Skeletal muscle tissue (tissue), 3 donors: ENCODE measurements at regions not wholly inside any gene's neighbourhood (a gene's known extent, or its start where the extent isn't known, plus 50 kb on each side); places are given as distances from the start of the nearest gene placed in this dataset.

Experiments
- H3K27ac ChIP-seq: one replicate; pipeline ENCODE4 v1.7.0; 2013; ENCODE audit warnings: mild to moderate bottlenecking, low read depth, low read length, inconsistent platforms
- H3K27me3 ChIP-seq, 3 donors: one replicate each; pipeline ENCODE4 v1.7.0; 2013; ENCODE audit warnings: low read length in 3 of 3; ENCODE audit not compliant: control insufficient read depth in 3 of 3, insufficient read depth in 3 of 3
- H3K36me3 ChIP-seq, 3 donors: one replicate each; pipeline ENCODE4 v1.7.0; 2013; ENCODE audit warnings: low read length in 3 of 3; ENCODE audit not compliant: control insufficient read depth in 3 of 3, insufficient read depth in 3 of 3
- H3K4me1 ChIP-seq, 3 donors: one replicate each; pipeline ENCODE4 v1.7.0; 2013; ENCODE audit warnings: low read length in 3 of 3, mild to moderate bottlenecking in 3 of 3; ENCODE audit not compliant: control insufficient read depth in 3 of 3, insufficient read depth in 3 of 3
- H3K4me3 ChIP-seq, 3 donors: one replicate each; pipeline ENCODE4 v1.7.0; 2013; ENCODE audit warnings: low read length in 3 of 3
- H3K9ac ChIP-seq, 3 donors: one replicate each; pipeline ENCODE4 v1.7.0; 2013; ENCODE audit warnings: low read length in 3 of 3, mild to moderate bottlenecking in 3 of 3, moderate library complexity in 2 of 3, low read depth in 1 of 3
- H3K9me3 ChIP-seq, 3 donors: one replicate each; pipeline ENCODE4 v1.7.0; 2013; ENCODE audit warnings: low read length in 3 of 3; ENCODE audit not compliant: control insufficient read depth in 3 of 3
- donor health status: Osteomylitis.

DNA sequence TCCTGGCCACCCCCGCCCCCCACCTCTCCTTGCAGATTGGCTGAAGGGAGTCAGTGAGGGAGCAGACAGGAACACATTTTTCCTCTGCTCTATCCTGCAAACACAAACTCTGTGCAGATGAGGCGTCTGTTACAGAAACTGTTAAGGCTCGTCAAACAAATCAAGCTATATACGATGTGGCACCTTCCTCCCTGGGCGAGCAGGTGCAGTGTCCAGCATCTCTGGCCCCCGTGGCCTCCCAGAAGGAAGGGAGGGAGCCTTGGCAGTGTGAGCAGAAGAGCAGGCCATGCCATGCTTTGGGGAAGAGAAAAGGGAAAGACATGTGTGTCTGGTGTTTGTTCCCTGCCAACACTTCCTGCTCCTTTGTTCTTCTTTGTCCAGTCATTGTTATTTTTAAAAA is 267.8 kb downstream of the UTP18 start:
- Histone ChIP-seq H3K4me3 (no peak overlapping the region), H3K27ac (no peak overlapping the region), H3K4me1 (no peaks in the 10 kb centered on the region), H3K27me3 (no peaks in the 10 kb centered on the region), H3K9me3 (peaks cover 0 to 4% (median 0%) of the 10 kb centered on the region in 3 donors), H3K9ac (no peak overlapping the region), H3K36me3 (no peaks in the 10 kb centered on the region)

DNA sequence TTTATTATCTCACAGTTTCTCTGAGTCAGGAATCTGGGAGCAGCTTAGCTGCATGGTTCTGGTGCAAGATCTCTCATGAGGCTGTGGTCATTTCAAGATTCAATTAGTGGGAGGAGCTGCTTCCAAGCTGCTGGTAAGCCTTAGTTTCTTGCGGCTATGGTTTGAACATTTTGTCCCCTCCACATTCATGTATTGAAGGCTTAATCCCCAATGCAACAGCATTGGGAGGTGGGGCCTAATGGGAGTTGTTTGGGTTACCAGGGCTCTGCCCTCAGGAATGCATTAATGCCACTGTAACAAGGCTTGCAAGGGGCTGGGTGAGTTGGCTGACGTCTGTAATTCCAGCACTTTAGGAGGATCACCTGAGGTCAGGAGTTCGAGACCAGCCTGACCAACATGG is 272.9 kb downstream of the UTP18 start:
- Histone ChIP-seq H3K9ac (no peak overlapping the region), H3K4me1 (no peaks in the 10 kb centered on the region), H3K9me3 (no peaks in the 10 kb centered on the region), H3K27ac (no peak overlapping the region), H3K36me3 (no peaks in the 10 kb centered on the region), H3K27me3 (no peaks in the 10 kb centered on the region), H3K4me3 (no peak overlapping the region)

DNA sequence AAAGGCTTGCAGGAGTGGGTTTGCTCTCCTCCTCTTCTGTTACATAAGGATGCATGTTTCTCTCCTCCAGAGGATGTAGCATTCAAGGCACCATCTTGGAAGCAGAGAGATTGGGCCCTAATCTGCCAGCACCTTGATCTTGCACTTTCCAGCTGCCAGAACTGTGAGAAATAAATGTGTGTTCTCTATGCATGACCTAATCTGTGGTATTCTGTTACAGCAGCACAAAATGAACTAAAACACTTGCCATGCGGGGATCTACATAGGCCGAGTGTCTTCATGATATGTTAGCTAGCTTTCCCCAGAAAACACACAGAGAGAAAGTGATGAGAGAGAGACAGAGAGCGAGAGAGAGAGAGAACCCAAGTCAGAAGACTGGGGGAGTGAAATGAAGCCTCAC is 273.5 kb downstream of the UTP18 start:
- Histone ChIP-seq H3K9ac (no peak overlapping the region), H3K27ac (no peak overlapping the region), H3K9me3 (no peaks in the 10 kb centered on the region), H3K4me1 (no peaks in the 10 kb centered on the region), H3K27me3 (no peaks in the 10 kb centered on the region), H3K4me3 (no peak overlapping the region), H3K36me3 (no peaks in the 10 kb centered on the region)

DNA sequence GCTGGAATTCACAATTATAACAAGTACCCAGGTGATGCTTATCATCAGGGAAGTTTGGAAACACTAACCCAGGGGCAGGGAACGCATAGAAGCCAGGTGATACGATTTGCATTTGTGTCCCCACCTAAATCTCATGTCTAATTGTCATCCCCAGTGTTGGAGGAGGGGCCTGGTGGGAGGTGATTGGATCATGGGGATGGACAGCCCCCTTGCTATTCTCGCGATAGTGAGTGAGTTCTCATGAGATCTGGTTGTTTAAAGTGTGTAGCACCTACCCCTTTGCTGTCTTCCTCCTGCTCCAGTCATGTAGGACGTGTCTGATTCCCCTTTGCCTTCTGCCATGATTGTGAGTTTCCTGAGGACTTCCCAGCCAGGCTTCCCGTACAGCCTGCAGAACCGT is 276.3 kb downstream of the UTP18 start:
- H3K36me3 ChIP-seq: no peaks in the 10 kb centered on the region
- no peaks in the 10 kb centered on the region for H3K9me3 ChIP-seq
- no peaks in the 10 kb centered on the region for H3K27me3 ChIP-seq
- no peak overlapping the region for H3K4me3 ChIP-seq
- no peak overlapping the region for H3K9ac ChIP-seq
- H3K27ac ChIP-seq: no peak overlapping the region
- H3K4me1 ChIP-seq: no peaks in the 10 kb centered on the region

DNA sequence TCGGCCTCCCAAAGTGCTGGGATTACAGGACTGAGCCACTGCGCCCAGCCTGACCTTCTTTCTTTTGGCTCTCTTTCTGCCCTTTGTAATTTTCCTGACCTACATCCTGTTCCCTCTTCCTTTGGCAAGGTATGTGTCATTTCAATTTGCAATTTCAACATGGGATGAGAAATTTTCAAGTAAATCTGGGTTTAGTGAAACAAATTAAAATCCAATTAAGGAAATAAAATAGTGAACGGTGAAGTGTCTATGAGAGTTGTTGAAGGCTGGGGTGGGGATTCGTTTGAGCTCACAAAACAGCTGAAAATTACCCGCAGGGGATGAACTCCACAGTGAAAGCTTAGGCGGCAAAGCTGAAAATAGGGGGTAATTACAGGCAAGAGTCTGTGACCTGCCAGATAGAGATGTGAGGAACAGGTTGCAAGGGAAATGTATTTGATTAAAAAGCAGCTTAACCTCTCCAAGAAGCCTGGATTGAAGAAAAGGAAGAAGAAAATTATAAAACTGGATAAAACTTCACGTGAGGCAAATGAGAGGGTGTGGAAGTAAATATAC is 277.7 kb downstream of the UTP18 start:
- H3K4me3 ChIP-seq: no peak overlapping the region
- no peaks in the 10 kb centered on the region for H3K4me1 ChIP-seq
- no peak overlapping the region for H3K9ac ChIP-seq
- no peaks in the 10 kb centered on the region for H3K36me3 ChIP-seq
- H3K27ac ChIP-seq: no peak overlapping the region
- no peaks in the 10 kb centered on the region for H3K27me3 ChIP-seq
- no peaks in the 10 kb centered on the region for H3K9me3 ChIP-seq

DNA sequence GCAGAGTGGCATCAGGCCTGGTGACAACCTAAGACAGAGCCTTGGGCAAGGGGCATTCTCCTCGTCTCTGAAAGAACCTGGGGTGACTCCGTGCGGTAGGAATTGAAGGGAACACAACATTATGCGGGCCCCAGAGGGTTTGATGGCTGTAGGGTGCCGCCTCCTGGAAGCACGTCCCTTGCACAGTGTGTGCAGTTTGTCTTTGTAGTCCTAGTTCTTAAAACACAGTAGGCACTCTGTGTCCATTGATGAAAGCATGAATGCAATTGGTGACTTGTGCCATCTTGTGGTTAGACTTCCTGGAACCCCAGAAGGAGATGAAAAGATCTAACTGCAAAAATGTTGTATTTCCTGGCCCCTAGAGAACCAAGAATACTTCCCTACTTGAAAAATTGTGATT is 279.8 kb downstream of the UTP18 start:
- Histone ChIP-seq H3K27me3 (no peaks in the 10 kb centered on the region), H3K9ac (no peak overlapping the region), H3K27ac (no peak overlapping the region), H3K4me3 (no peak overlapping the region), H3K36me3 (no peaks in the 10 kb centered on the region), H3K4me1 (no peaks in the 10 kb centered on the region), H3K9me3 (no peaks in the 10 kb centered on the region)

DNA sequence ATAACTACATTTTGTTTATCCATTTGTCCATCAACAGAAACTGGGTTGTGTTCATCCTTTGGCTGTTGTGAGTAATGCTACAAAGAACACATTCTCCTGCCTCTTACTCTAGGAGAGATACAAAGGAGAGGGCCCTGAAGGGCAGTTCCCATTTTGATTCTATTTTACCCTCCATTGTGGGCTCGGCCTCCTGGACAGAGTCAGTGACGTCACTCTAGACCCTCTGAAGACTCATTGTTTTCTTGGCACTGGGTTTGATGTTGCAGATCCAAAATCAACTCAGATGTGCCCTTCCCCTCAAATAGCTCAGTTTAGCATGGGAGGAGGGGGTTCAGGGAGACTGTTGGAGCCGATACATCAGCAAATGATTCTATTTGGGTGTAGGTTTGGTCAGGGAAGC is 280.9 kb downstream of the UTP18 start:
- Histone ChIP-seq H3K9ac (no peak overlapping the region), H3K9me3 (no peaks in the 10 kb centered on the region), H3K36me3 (no peaks in the 10 kb centered on the region), H3K27me3 (no peaks in the 10 kb centered on the region), H3K4me3 (no peak overlapping the region), H3K4me1 (no peaks in the 10 kb centered on the region), H3K27ac (no peak overlapping the region)

DNA sequence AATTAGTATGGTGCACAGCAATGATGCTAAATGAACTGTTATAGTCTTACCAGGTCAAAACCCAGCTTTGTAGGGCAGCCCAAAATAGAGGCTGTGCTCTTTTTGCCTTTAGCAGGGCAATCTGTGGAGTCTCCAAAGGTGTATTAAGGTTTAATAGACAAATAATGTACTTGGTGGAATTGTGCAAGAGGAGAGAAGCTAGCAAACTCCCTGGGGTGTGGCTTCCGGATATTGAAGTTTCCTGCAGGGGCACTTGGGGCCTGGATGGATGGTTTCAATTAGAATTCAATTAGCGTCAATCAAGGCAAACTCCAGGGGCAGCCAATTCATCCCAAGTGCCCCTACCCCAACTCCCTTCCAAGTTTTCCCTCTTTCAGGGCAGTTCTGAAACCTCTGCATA is 285.8 kb downstream of the UTP18 start:
- Histone ChIP-seq H3K4me1 (no peaks in the 10 kb centered on the region), H3K27me3 (no peaks in the 10 kb centered on the region), H3K9me3 (no peaks in the 10 kb centered on the region), H3K36me3 (no peaks in the 10 kb centered on the region), H3K4me3 (no peak overlapping the region), H3K27ac (no peak overlapping the region), H3K9ac (no peak overlapping the region)

DNA sequence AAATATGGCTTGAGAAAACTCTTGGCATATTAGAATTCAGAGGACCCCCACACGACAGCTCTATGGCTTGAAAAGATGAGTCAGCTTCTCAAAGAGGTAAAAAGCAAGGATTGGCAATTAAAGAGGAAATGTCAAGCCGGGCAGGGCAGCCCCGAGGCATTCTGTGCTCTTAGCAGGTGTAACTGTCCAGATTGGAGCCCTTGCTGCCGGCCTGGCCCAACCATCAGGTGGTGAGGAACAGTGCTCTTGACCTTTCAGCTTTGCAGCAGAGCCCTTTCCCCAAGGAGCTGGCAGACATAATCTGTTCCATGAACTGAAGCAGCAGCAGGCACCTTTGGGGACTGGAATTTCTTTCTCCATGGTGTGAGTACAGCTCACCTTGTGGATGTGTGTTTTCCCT is 287.8 kb downstream of the UTP18 start:
- H3K27me3 ChIP-seq: no peaks in the 10 kb centered on the region
- H3K4me1 ChIP-seq: no peaks in the 10 kb centered on the region
- no peaks in the 10 kb centered on the region for H3K36me3 ChIP-seq
- H3K9me3 ChIP-seq: no peaks in the 10 kb centered on the region
- H3K27ac ChIP-seq: no peak overlapping the region
- no peak overlapping the region for H3K9ac ChIP-seq
- H3K4me3 ChIP-seq: no peak overlapping the region

DNA sequence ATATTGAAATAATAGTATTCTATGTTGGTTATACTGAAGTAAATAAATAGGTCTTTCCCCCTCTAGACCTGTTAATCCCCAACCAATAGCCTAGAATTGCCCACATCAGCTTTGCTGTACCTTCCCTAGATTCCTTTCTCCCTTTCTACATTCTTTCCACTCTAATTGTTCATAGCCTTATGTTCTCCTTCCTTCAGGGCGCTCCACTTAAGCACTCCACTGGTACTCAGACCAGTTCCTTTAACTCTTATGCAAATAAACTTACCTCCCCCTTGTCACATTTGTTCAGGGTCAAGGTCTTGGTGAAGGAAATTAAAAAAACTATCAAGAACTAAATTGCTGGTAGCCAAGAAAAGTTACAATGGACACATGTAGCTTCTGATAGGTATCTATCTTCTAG is 294.8 kb downstream of the UTP18 start:
- H3K9ac ChIP-seq: no peak overlapping the region
- no peaks in the 10 kb centered on the region for H3K9me3 ChIP-seq
- H3K4me1 ChIP-seq: no peaks in the 10 kb centered on the region
- H3K36me3 ChIP-seq: no peaks in the 10 kb centered on the region
- no peak overlapping the region for H3K4me3 ChIP-seq
- H3K27ac ChIP-seq: no peak overlapping the region
- peaks cover 0 to 3% (median 0%) of the 10 kb centered on the region in 3 donors for H3K27me3 ChIP-seq

DNA sequence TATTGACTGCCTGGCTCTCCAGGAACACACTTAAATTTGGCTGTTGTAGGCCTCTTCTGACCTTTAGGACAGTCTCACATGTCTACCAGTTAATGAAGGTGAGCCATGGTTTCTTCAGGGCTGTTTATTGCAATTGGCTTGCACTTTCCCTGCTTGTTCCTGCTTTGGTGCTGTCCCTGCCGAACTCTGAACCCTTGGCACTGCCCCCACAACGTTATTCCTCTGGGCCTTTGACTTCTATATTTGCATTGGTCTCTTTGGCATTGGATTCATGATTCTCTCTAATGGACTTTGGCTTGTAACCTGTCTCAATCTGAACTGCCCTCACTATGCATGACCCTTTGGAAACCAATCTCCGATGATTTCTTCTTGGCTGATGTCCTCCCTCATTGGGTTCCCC is 299.4 kb downstream of the UTP18 start:
- H3K9ac ChIP-seq: no peak overlapping the region
- no peaks in the 10 kb centered on the region for H3K4me1 ChIP-seq
- H3K27ac ChIP-seq: no peak overlapping the region
- no peaks in the 10 kb centered on the region for H3K27me3 ChIP-seq
- H3K4me3 ChIP-seq: no peak overlapping the region
- H3K9me3 ChIP-seq: no peaks in the 10 kb centered on the region
- H3K36me3 ChIP-seq: no peaks in the 10 kb centered on the region
